IMR-90 (cell line): ENCODE measurements at regions not wholly inside any gene's neighbourhood (a gene's known extent, or its start where the extent isn't known, plus 50 kb on each side); places are given as distances from the start of the nearest gene placed in this dataset.
"Not testable (repeated sequence)": the region's sequence is repeated elsewhere in the genome, so short reads cannot be mapped to it uniquely, and the experiment has no call there.

Source experiments
- ATAC-seq: fragments of 200-7000 bp; cut with Tn5 transposase; 2 replicates; pipeline ENCODE4 v1.9.1; 2020; ENCODE audit warnings: low read depth, mild to moderate bottlenecking, moderate library complexity
- BruUV-seq: library from RNA; stranded (reverse); fragments of 400-500 nt; replicated peaks from 2 replicates; lab custom pipeline; 2021; lab: Mats Ljungman, UMichigan
- CTCF ChIA-PET: fragments of 300-600 bp; formaldehyde crosslinking; extraction: SDS; loops from one replicate; lab custom pipeline; 2021; ENCODE audit warnings: antibody characterized with exemption; lab: Yijun Ruan, JAX
- POLR2A ChIA-PET: fragments of 300-600 bp; sonication (Branson Sonifier 250); formaldehyde crosslinking; loops from one replicate; lab custom pipeline; 2022; ENCODE audit warnings: antibody characterized with exemption; ENCODE audit not compliant: unreplicated experiment; lab: Charles Lee
- DNase-seq: peaks from one replicate; pipeline ENCODE4 v3.0.0; 2013
- H2AFZ ChIP-seq: replicated peaks from 2 replicates; pipeline ENCODE3; 2013; ENCODE audit warnings: low read length, mild to moderate bottlenecking; ENCODE audit not compliant: poor library complexity
- H2AK5ac ChIP-seq: 2 replicates; pipeline ENCODE4 v1.6.1; 2013; ENCODE audit warnings: low read depth, low read length, inconsistent platforms
- H2AK9ac ChIP-seq: replicated peaks from 2 replicates; pipeline ENCODE3; 2013; ENCODE audit warnings: mild to moderate bottlenecking, low read depth, low read length, moderate library complexity; ENCODE audit not compliant: poor library complexity
- H2BK120ac ChIP-seq: 2 replicates; pipeline ENCODE4 v1.6.1; 2013; ENCODE audit warnings: low read depth, low read length, inconsistent platforms
- H2BK15ac ChIP-seq: 3 replicates; pipeline ENCODE4 v1.6.1; 2013; ENCODE audit warnings: low read depth, low read length, inconsistent platforms
- H2BK20ac ChIP-seq: 2 replicates; pipeline ENCODE4 v1.6.1; 2013; ENCODE audit warnings: low read depth, mild to moderate bottlenecking, inconsistent platforms, low read length, moderate library complexity
- H2BK5ac ChIP-seq: 2 replicates; pipeline ENCODE4 v1.6.1; 2013; ENCODE audit warnings: mild to moderate bottlenecking, low read depth, low read length, inconsistent platforms; ENCODE audit not compliant: poor library complexity, severe bottlenecking
- H3K14ac ChIP-seq: replicated peaks from 2 replicates; pipeline ENCODE4 v1.6.1; 2013; ENCODE audit warnings: low read depth, low read length, inconsistent platforms
- H3K18ac ChIP-seq: 2 replicates; pipeline ENCODE4 v1.6.1; 2013; ENCODE audit warnings: low read depth, low read length, control low read depth
- H3K23ac ChIP-seq: 2 replicates; pipeline ENCODE4 v1.6.1; 2013; ENCODE audit warnings: low read depth, low read length, inconsistent platforms
- H3K27ac ChIP-seq: 2 replicates; pipeline ENCODE4 v1.5.1; 2013; ENCODE audit warnings: mild to moderate bottlenecking, control low read depth, low read length; ENCODE audit not compliant: insufficient read depth
- H3K27me3 ChIP-seq: 2 replicates; pipeline ENCODE4 v1.6.1; 2013; ENCODE audit warnings: low read length; ENCODE audit not compliant: control insufficient read depth, insufficient read depth
- H3K36me3 ChIP-seq: 2 replicates; pipeline ENCODE4 v1.6.1; 2013; ENCODE audit warnings: low read length, mixed read lengths; ENCODE audit not compliant: control insufficient read depth, insufficient read depth
- H3K4ac ChIP-seq: 2 replicates; pipeline ENCODE4 v1.6.1; 2013; ENCODE audit warnings: low read depth, low read length, inconsistent platforms
- H3K4me1 ChIP-seq: 2 replicates; pipeline ENCODE4 v1.6.1; 2013; ENCODE audit warnings: low read length, mixed read lengths; ENCODE audit not compliant: control insufficient read depth, insufficient read depth
- H3K4me2 ChIP-seq: 2 replicates; pipeline ENCODE4 v1.6.1; 2013; ENCODE audit warnings: low read depth, mild to moderate bottlenecking, control low read depth, low read length, moderate library complexity
- H3K4me3 ChIP-seq: 2 replicates; pipeline ENCODE4 v1.5.1; 2013; ENCODE audit warnings: low read depth, mild to moderate bottlenecking, control low read depth, low read length, moderate library complexity; ENCODE audit not compliant: insufficient read depth
- H3K56ac ChIP-seq: 2 replicates; pipeline ENCODE4 v1.6.1; 2013; ENCODE audit warnings: low read length, inconsistent platforms; ENCODE audit not compliant: insufficient read depth; ENCODE audit errors: extremely low read depth
- H3K79me1 ChIP-seq, 2 experiments: 2 replicates each; pipeline ENCODE4 v1.6.1; 2013; ENCODE audit warnings: low read length in 2 of 2, inconsistent platforms in 1 of 2, low read depth in 1 of 2
- H3K9ac ChIP-seq: 2 replicates; pipeline ENCODE4 v1.6.1; 2013; ENCODE audit warnings: low read depth, low read length, control low read depth
- H3K9me1 ChIP-seq: 2 replicates; pipeline ENCODE4 v1.6.1; 2013; ENCODE audit warnings: low read length, inconsistent platforms; ENCODE audit not compliant: insufficient read depth
- H3K9me3 ChIP-seq: 2 replicates; pipeline ENCODE4 v1.6.1; 2013; ENCODE audit warnings: low read length; ENCODE audit not compliant: control insufficient read depth, insufficient read depth
- H4K20me1 ChIP-seq: 2 replicates; pipeline ENCODE4 v1.6.1; 2013; ENCODE audit warnings: low read length, inconsistent platforms; ENCODE audit not compliant: insufficient read depth
- H4K5ac ChIP-seq: 2 replicates; pipeline ENCODE4 v1.6.1; 2013; ENCODE audit warnings: mild to moderate bottlenecking, low read depth, low read length, control low read depth
- H4K8ac ChIP-seq, 2 experiments: 2 replicates each; pipeline ENCODE4 v1.6.1; 2013; ENCODE audit warnings: low read depth in 2 of 2, low read length in 2 of 2, control low read depth in 1 of 2, inconsistent platforms in 1 of 2
- H4K91ac ChIP-seq: 2 replicates; pipeline ENCODE4 v1.6.1; 2013; ENCODE audit warnings: low read depth, low read length, inconsistent platforms; ENCODE audit not compliant: insufficient read depth
- WGBS, 2 experiments: methylation state at CpG; one replicate each; pipeline versions ENCODE4 v1.1.5 to v1.1.7; 2013; ENCODE audit warnings: missing lambda C conversion rate in 2 of 2; ENCODE audit not compliant: insufficient read length in 1 of 2; ENCODE audit errors: extremely low coverage in 2 of 2; 5-methylcytosine and 5-hydroxymethylcytosine counted together
- dilution Hi-C: fragments of 300-500 bp; cut with HindIII; formaldehyde crosslinking; loops from one replicate; pipeline ENCODE4 v1.14.3; 2018; ENCODE audit warnings: low sequenced_read_pairs; ENCODE audit not compliant: unreplicated experiment
- in situ Hi-C: fragments of 300-500 bp; cut with MboI; formaldehyde crosslinking; loops from 3 replicates; pipeline ENCODE4 v1.14.3; 2019; ENCODE audit warnings: low sequenced_read_pairs, inconsistent platforms, mixed read lengths
- intact Hi-C: fragments of 100-400 bp; cut with micrococcal nuclease; formaldehyde crosslinking; loops from 2 replicates; pipeline ENCODE4 v1.10.0; 2022

- intact Hi-C loops, H2BK15ac ChIP-seq, H3K4me1 ChIP-seq, H4K5ac ChIP-seq, H3K79me1 ChIP-seq, in situ Hi-C loops, H3K9ac ChIP-seq, H3K56ac ChIP-seq, H3K9me3 ChIP-seq, H3K18ac ChIP-seq, H3K4ac ChIP-seq, H2AK9ac ChIP-seq, dilution Hi-C loops, H3K36me3 ChIP-seq, ATAC-seq, H2BK20ac ChIP-seq, H3K9me1 ChIP-seq, H3K27me3 ChIP-seq, BruUV-seq, H2AK5ac ChIP-seq, DNase-seq, H3K27ac ChIP-seq, H2BK5ac ChIP-seq, H3K14ac ChIP-seq, H4K20me1 ChIP-seq, H2AFZ ChIP-seq, H2BK120ac ChIP-seq, H3K4me3 ChIP-seq, CTCF ChIA-PET, POLR2A ChIA-PET, H4K91ac ChIP-seq, H3K4me2 ChIP-seq, H3K23ac ChIP-seq, H4K8ac ChIP-seq: not testable (repeated sequence)
- no CpG with 5 or more reads among the region's 11 CpGs for WGBS, 2 experiments
These were observed 311.2 kb upstream of the KITLG start for GRCh38 chr12:88891434-88891833.
